ENCODE measurements at regions not wholly inside any gene's neighbourhood (a gene's known extent, or its start where the extent isn't known, plus 50 kb on each side); places are given as distances from the start of the nearest gene placed in this dataset.

DNA sequence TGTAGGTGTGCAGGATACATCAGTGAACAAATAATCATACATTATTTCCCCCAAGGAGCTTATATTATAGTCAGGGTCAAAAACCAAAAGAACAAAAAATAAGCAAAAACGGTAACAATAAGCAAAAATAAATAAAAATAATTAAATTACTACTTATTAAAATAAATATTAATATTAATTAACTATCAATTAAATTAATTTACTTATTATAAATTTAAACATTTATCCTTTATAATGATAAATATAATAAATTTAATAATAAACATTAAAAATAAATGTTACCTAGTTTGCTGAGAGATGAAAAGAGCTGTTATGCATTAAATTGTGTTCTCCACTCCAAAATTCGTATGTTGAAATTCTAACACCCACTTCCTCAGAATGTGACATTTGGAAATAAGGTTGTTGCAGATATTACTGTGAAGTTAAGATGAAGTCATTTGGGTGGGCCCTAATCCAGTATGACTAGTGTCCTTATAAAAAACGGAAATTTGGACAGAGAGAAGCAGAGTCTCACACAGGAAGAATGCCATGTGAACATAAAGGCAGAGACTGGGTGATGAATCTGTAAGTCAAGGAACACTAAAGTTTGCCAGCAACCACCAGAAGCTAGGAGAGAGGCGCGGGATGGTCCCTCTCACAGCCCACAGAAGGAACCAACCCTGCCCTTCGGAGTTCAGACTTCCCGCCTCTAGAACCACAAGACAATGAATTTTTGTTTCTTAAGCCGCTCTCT is 67.2 kb upstream of the IBSP start:
- TF ChIP-seq, protein P1, sequence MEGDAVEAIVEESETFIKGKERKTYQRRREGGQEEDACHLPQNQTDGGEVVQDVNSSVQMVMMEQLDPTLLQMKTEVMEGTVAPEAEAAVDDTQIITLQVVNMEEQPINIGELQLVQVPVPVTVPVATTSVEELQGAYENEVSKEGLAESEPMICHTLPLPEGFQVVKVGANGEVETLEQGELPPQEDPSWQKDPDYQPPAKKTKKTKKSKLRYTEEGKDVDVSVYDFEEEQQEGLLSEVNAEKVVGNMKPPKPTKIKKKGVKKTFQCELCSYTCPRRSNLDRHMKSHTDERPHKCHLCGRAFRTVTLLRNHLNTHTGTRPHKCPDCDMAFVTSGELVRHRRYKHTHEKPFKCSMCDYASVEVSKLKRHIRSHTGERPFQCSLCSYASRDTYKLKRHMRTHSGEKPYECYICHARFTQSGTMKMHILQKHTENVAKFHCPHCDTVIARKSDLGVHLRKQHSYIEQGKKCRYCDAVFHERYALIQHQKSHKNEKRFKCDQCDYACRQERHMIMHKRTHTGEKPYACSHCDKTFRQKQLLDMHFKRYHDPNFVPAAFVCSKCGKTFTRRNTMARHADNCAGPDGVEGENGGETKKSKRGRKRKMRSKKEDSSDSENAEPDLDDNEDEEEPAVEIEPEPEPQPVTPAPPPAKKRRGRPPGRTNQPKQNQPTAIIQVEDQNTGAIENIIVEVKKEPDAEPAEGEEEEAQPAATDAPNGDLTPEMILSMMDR (IDR thresholded peaks at IDR 0.05): no peak
- TF ChIP-seq POLR2A (IDR thresholded peaks at IDR 0.05): no peak
